GM23338 (cell line): ENCODE measurements at regions not wholly inside any gene's neighbourhood (a gene's known extent, or its start where the extent isn't known, plus 50 kb on each side); places are given as distances from the start of the nearest gene placed in this dataset.
A peak's percentile ranks its signal among the peaks of the same experiment; 100 is the strongest.

ENCODE experiments used
- ATAC-seq: fragments of 200-7000 bp; cut with Tn5 transposase; 3 replicates; pipeline ENCODE4 v1.9.1; 2020
- DNase-seq: peaks from one replicate; pipeline ENCODE4 v3.0.0-alpha.2; 2015; ENCODE audit warnings: low spot score
- H2AFZ ChIP-seq: fragments of 200-600 bp; sonication (generic); 2 replicates; pipeline ENCODE4 v1.8.0; 2016; ENCODE audit warnings: antibody characterized with exemption, mild to moderate bottlenecking, moderate library complexity
- H3F3A ChIP-seq: fragments of 200-600 bp; sonication (generic); replicated peaks from 2 replicates; pipeline ENCODE4 v1.8.0; 2017; ENCODE audit warnings: antibody characterized with exemption, mixed run types, low read depth
- H3K27ac ChIP-seq: fragments of 200-600 bp; sonication (generic); 2 replicates; pipeline ENCODE4 v1.6.1; 2016; ENCODE audit warnings: low read depth
- H3K27me3 ChIP-seq: fragments of 200-600 bp; sonication (generic); 2 replicates; pipeline ENCODE4 v1.8.0; 2016; ENCODE audit warnings: mild to moderate bottlenecking, mixed run types, moderate library complexity; ENCODE audit not compliant: insufficient read depth
- H3K36me3 ChIP-seq: fragments of 200-600 bp; sonication (generic); 2 replicates; pipeline ENCODE4 v1.8.0; 2016; ENCODE audit warnings: mild to moderate bottlenecking; ENCODE audit not compliant: insufficient read depth
- H3K4me1 ChIP-seq: fragments of 200-600 bp; sonication (generic); 2 replicates; pipeline ENCODE4 v1.8.0; 2016; ENCODE audit warnings: mild to moderate bottlenecking, moderate library complexity; ENCODE audit not compliant: insufficient read depth
- H3K4me2 ChIP-seq: fragments of 200-600 bp; sonication (generic); 2 replicates; pipeline ENCODE4 v1.7.1; 2017; ENCODE audit warnings: mixed run types
- H3K4me3 ChIP-seq: fragments of 200-600 bp; sonication (generic); 2 replicates; pipeline ENCODE4 v1.6.1; 2016; ENCODE audit warnings: mixed run types
- H3K79me2 ChIP-seq: fragments of 200-600 bp; sonication (generic); replicated peaks from 2 replicates; pipeline ENCODE4 v1.8.0; 2017; ENCODE audit warnings: mild to moderate bottlenecking; ENCODE audit not compliant: insufficient read depth
- H3K9me2 ChIP-seq: fragments of 200-600 bp; sonication (generic); 2 replicates; pipeline ENCODE4 v1.8.0; 2017; ENCODE audit not compliant: insufficient read depth
- H4K20me1 ChIP-seq: fragments of 200-600 bp; sonication (generic); replicated peaks from 2 replicates; pipeline ENCODE4 v1.8.0; 2017; ENCODE audit warnings: mild to moderate bottlenecking; ENCODE audit not compliant: insufficient read depth
- H3K27ac Mint-ChIP-seq: 2 replicates; pipeline ENCODE4 v1.8.0; 2020; ENCODE audit warnings: inconsistent platforms, mild to moderate bottlenecking, moderate library complexity, mixed read lengths
- H3K27me3 Mint-ChIP-seq: 3 replicates; pipeline ENCODE4 v1.8.0; 2022; ENCODE audit warnings: low read depth, mild to moderate bottlenecking, moderate library complexity, mixed read lengths, inconsistent platforms; ENCODE audit not compliant: insufficient read depth, poor library complexity
- H3K36me3 Mint-ChIP-seq: 3 replicates; pipeline ENCODE4 v1.8.0; 2021; ENCODE audit warnings: low read depth, mild to moderate bottlenecking, inconsistent platforms, moderate library complexity, mixed read lengths
- H3K4me1 Mint-ChIP-seq: 3 replicates; pipeline ENCODE4 v1.8.0; 2020; ENCODE audit warnings: mild to moderate bottlenecking, inconsistent platforms, mixed read lengths
- H3K4me3 Mint-ChIP-seq: 3 replicates; pipeline ENCODE4 v1.8.0; 2021; ENCODE audit warnings: moderate library complexity, mild to moderate bottlenecking, inconsistent platforms, mixed read lengths
- H3K9me3 Mint-ChIP-seq: 3 replicates; pipeline ENCODE4 v1.8.0; 2020; ENCODE audit warnings: moderate library complexity, mild to moderate bottlenecking, inconsistent platforms, mixed read lengths
- CTCF ChIP-seq, 2 experiments: fragments of 200-600 bp in 1 of 2; sonication (generic) in 1 of 2; conservative IDR thresholded peaks; 2 replicates each; pipeline versions ENCODE4 v1.5.1 to v1.6.1; 2016 to 2017; ENCODE audit warnings: antibody characterized with exemption in 2 of 2, low read depth in 2 of 2, mild to moderate bottlenecking in 2 of 2, moderate library complexity in 1 of 2
- ETS1 ChIP-seq: IDR thresholded peaks from 2 replicates; pipeline ENCODE4 v1.6.1; 2016; ENCODE audit warnings: antibody characterized with exemption
- EZH2 ChIP-seq: fragments of 200-600 bp; sonication (generic); IDR thresholded peaks from one replicate; pipeline ENCODE4 v1.8.0; 2017; ENCODE audit warnings: antibody characterized with exemption, mild to moderate bottlenecking, low read depth; ENCODE audit not compliant: unreplicated experiment
- JUNB ChIP-seq: IDR thresholded peaks from one replicate; pipeline ENCODE4 v1.6.1; 2016; ENCODE audit warnings: antibody characterized with exemption; ENCODE audit not compliant: unreplicated experiment
- ZNF331 ChIP-seq: fragments of 250-450 bp; sonication (Bioruptor Pico); IDR thresholded peaks from 2 replicates; pipeline ENCODE4 v1.5.0; 2020; ENCODE audit warnings: low read depth, mild to moderate bottlenecking, moderate library complexity
- ZNF462 ChIP-seq: fragments of 250-450 bp; sonication (Bioruptor Pico); IDR thresholded peaks from 2 replicates; pipeline ENCODE4 v1.5.0; 2020; ENCODE audit warnings: mild to moderate bottlenecking, moderate library complexity

- H3K4me1 Mint-ChIP-seq, result peaks cover 7% of the 10 kb centered on the region; the same call in 1 of the 3 replicates
- peak; percentile 85 for ATAC-seq
- no peaks in the 10 kb centered on the region for H3K27me3 Mint-ChIP-seq
- no peak overlapping the region for H3K27ac Mint-ChIP-seq
- Histone ChIP-seq H2AFZ (no peak overlapping the region), H3K9me2 (no peaks in the 10 kb centered on the region), H3K4me2 (no peak overlapping the region), H3K27me3 (no peaks in the 10 kb centered on the region), H3K4me3 (no peak overlapping the region), H3F3A (no peaks in the 10 kb centered on the region), H3K27ac (no peak overlapping the region), H3K36me3 (no peaks in the 10 kb centered on the region), H3K79me2 (no peaks in the 10 kb centered on the region), H4K20me1 (no peaks in the 10 kb centered on the region), H3K4me1 (no peaks in the 10 kb centered on the region)
- no peaks in the 10 kb centered on the region for H3K36me3 Mint-ChIP-seq
- no peak for TF ChIP-seq ETS1
- no peak for TF ChIP-seq ZNF331 (CRISPR knock-in tag)
- TF ChIP-seq ZNF462 (CRISPR knock-in tag), result no peak
- peak; percentile 66 to 80 for TF ChIP-seq CTCF (conservative IDR thresholded peaks at IDR 0.05; ENCODE audit: low read depth in 2 of 2)
- TF ChIP-seq EZH2, result no peak
- no peak for TF ChIP-seq JUNB
- peak; percentile 87 for DNase-seq
- no peaks in the 10 kb centered on the region for H3K9me3 Mint-ChIP-seq
- H3K4me3 Mint-ChIP-seq, result no peak overlapping the region
Measured at GRCh38 chrX:20442597-20442996, 175.9 kb upstream of the RPS6KA3 start.
